ENCODE measurements at regions not wholly inside any gene's neighbourhood (a gene's known extent, or its start where the extent isn't known, plus 50 kb on each side); places are given as distances from the start of the nearest gene placed in this dataset.

DNA sequence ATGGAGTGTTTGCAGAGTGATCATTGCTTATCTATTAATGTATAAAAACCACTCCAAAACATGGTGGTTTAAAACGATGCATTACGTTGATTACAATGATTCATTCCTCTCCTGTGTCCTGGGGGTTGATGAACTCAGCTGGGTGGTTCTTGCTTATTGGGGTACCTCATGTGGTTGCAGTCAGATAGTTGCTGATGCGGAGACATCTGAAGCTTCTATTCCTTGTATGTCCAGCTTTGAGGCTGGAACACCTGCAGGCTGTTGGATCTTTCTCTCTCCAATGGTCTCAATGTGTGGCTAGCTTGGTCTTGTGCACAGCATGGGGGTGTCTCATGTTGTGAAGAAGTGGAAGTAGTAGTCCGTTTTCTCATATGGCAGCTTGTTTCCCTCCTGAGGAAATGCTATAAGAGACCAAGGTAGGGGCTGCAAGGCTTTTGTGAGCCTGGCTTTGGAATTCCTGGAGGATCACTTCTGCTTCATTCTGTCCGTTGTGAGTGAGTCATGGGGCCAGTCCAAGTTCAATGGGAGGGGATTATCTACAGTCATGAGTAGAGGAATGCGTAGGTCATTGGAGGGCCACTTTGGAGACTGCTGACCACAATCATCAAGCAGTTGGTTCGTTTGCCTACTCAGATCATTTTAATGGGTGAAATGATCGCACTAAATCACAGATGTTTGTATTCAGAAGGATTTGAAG is 601.0 kb downstream of the SLC4A3 start:
- Mint-ChIP-seq H3K4me3 (no peak overlapping the region), H3K27ac (ENCODE audit: unreplicated experiment) (no peak overlapping the region), H3K4me1 (no peaks in the 10 kb centered on the region), H3K36me3 (ENCODE audit: low read depth) (no peaks in the 10 kb centered on the region), H3K27me3 (ENCODE audit: low read depth) (peaks cover 3% of the 10 kb centered on the region), H3K9me3 (no peaks in the 10 kb centered on the region)
- no peak for DNase-seq (ENCODE audit: low read depth, low spot score)
- TF ChIP-seq, protein P1, sequence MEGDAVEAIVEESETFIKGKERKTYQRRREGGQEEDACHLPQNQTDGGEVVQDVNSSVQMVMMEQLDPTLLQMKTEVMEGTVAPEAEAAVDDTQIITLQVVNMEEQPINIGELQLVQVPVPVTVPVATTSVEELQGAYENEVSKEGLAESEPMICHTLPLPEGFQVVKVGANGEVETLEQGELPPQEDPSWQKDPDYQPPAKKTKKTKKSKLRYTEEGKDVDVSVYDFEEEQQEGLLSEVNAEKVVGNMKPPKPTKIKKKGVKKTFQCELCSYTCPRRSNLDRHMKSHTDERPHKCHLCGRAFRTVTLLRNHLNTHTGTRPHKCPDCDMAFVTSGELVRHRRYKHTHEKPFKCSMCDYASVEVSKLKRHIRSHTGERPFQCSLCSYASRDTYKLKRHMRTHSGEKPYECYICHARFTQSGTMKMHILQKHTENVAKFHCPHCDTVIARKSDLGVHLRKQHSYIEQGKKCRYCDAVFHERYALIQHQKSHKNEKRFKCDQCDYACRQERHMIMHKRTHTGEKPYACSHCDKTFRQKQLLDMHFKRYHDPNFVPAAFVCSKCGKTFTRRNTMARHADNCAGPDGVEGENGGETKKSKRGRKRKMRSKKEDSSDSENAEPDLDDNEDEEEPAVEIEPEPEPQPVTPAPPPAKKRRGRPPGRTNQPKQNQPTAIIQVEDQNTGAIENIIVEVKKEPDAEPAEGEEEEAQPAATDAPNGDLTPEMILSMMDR (conservative IDR thresholded peaks at IDR 0.05) = no peak

DNA sequence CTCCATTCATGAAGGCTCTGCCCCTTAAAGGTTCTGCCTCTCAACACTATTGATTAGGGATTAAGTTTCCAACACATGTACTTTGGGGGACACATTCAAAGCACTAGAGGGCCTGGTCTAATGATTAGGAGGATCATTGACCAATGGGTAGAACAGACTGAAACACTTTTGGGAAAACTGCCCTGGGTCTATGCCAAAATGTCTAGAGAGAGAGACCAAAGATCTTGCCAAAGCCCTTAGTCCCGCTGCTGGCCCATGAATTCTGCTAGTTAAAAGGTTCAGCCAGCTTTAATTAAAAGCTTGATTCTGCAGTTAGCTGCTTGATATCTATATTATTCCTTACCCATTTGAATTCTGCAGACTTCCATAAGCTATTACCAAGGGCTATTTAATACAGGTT is 613.2 kb downstream of the SLC4A3 start:
- Mint-ChIP-seq H3K9me3 (no peaks in the 10 kb centered on the region), H3K36me3 (ENCODE audit: low read depth) (no peaks in the 10 kb centered on the region), H3K27me3 (ENCODE audit: low read depth) (no peaks in the 10 kb centered on the region), H3K4me1 (no peaks in the 10 kb centered on the region), H3K4me3 (no peak overlapping the region), H3K27ac (ENCODE audit: unreplicated experiment) (no peak overlapping the region)
- TF ChIP-seq, protein P1 (conservative IDR thresholded peaks at IDR 0.05) = no peak
- no peak for DNase-seq (ENCODE audit: low read depth, low spot score)

DNA sequence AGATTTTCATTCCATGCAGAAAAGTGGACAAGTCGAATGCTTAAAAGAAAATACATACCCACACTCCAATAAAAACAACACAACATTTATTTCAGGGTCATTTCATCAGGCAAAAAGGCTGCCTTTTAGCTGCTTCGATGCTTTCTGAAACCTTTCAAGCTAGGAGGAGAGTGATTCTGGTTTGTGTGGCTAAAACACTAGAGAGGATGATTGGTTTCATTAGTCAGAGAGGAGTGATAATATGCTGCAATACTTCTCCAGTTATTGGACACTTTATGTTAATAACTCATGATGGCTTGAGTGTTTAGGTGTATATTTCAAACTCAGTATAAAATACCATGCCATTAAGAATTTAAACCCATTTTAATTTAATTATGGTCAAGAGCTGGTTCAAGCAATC is 614.0 kb downstream of the SLC4A3 start:
- Mint-ChIP-seq H3K36me3 (ENCODE audit: low read depth) (no peaks in the 10 kb centered on the region), H3K27me3 (ENCODE audit: low read depth) (no peaks in the 10 kb centered on the region), H3K27ac (ENCODE audit: unreplicated experiment) (no peak overlapping the region), H3K4me3 (no peak overlapping the region), H3K9me3 (no peaks in the 10 kb centered on the region), H3K4me1 (no peaks in the 10 kb centered on the region)
- TF ChIP-seq, protein P1 (conservative IDR thresholded peaks at IDR 0.05) = no peak
- DNase-seq (ENCODE audit: low read depth, low spot score) = no peak

DNA sequence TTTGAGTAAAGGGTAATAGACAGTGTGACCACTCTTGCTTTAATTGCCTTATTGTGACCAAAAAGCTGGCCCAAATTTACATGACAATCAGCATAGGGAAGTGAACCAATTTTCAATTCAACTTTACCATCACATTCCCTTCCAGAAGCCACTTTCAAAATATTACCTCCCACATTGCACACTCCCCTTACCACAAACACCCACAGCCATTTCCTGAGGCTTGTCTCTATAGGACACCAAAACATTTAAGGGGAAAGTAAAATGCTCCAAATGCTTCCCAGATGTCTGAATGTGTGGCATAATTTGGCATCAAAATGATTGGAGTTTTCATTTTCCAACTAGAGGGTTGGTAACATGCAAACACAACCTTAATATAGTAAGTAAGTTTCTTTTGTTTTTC is 616.1 kb downstream of the SLC4A3 start:
- TF ChIP-seq, protein P1 (conservative IDR thresholded peaks at IDR 0.05) = no peak
- Mint-ChIP-seq H3K4me3 (no peak overlapping the region), H3K27ac (ENCODE audit: unreplicated experiment) (no peak overlapping the region), H3K4me1 (no peaks in the 10 kb centered on the region), H3K9me3 (no peaks in the 10 kb centered on the region), H3K36me3 (ENCODE audit: low read depth) (no peaks in the 10 kb centered on the region), H3K27me3 (ENCODE audit: low read depth) (no peaks in the 10 kb centered on the region)
- no peak for DNase-seq (ENCODE audit: low read depth, low spot score)

DNA sequence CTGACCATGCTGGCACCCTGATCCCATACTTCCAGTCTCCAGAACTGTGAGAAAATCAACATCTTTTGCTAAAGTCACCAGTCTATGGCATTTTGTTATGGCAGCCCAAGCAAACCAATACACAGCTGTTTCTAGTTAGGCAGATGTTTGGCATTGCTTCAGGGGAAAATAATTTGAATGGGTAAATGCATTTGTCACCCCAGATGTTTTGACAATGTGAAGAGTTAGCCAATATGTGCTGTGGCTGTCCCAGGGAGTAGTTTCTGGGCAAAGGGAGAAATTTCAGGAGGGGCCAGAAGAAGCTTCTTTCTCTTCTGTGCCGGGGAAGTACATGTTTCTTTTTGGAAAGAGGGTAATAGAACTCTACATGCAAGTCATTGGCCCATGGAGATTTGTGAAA is 619.0 kb downstream of the SLC4A3 start:
- Mint-ChIP-seq H3K4me3 (no peak overlapping the region), H3K27me3 (ENCODE audit: low read depth) (no peaks in the 10 kb centered on the region), H3K9me3 (no peaks in the 10 kb centered on the region), H3K36me3 (ENCODE audit: low read depth) (no peaks in the 10 kb centered on the region), H3K27ac (ENCODE audit: unreplicated experiment) (no peak overlapping the region), H3K4me1 (no peaks in the 10 kb centered on the region)
- TF ChIP-seq, protein P1 (conservative IDR thresholded peaks at IDR 0.05) = no peak
- DNase-seq (ENCODE audit: low read depth, low spot score) = no peak
